ENCODE measurements at regions not wholly inside any gene's neighbourhood (a gene's known extent, or its start where the extent isn't known, plus 50 kb on each side); places are given as distances from the start of the nearest gene placed in this dataset.

DNA sequence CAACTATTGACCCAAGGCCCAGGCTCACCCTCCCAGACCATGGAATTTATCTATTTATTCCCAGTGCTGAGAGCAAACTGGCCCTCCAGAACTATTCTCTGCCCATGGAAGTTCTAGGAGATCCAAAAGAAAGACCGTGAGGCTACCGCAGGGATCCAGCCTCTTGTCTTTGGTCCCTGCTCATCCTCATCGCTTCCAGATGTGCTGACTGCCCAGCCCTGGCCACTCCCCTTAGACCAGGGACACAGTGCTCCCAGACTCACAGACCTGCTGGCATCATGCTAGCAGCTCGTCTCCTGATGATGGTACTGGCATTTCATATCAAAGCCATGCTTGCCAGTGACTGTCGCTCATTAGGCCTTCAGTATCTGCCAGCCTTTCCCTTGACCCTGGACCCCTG lies 405.7 kb upstream of the PPP2R3A start:
- no peaks in the 10 kb centered on the region for H3K36me3 ChIP-seq
- WGBS, 2 donors: 87 to 88% methylated on average over 5 of the region's 5 CpGs
- peaks cover 0 to 2% (median 0%) of the 10 kb centered on the region in 7 donors for H3K27me3 ChIP-seq
- H3K4me3 ChIP-seq: no peak overlapping the region
- H3K9me3 ChIP-seq: no peaks in the 10 kb centered on the region
- DNase-seq (no peak), ATAC-seq (no peak)
- intact Hi-C loops (cut with DNase I): no loop called here
- TF ChIP-seq, protein P1, sequence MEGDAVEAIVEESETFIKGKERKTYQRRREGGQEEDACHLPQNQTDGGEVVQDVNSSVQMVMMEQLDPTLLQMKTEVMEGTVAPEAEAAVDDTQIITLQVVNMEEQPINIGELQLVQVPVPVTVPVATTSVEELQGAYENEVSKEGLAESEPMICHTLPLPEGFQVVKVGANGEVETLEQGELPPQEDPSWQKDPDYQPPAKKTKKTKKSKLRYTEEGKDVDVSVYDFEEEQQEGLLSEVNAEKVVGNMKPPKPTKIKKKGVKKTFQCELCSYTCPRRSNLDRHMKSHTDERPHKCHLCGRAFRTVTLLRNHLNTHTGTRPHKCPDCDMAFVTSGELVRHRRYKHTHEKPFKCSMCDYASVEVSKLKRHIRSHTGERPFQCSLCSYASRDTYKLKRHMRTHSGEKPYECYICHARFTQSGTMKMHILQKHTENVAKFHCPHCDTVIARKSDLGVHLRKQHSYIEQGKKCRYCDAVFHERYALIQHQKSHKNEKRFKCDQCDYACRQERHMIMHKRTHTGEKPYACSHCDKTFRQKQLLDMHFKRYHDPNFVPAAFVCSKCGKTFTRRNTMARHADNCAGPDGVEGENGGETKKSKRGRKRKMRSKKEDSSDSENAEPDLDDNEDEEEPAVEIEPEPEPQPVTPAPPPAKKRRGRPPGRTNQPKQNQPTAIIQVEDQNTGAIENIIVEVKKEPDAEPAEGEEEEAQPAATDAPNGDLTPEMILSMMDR (IDR thresholded peaks at IDR 0.05): no peak
- no peak overlapping the region for H3K27ac ChIP-seq
- no peaks in the 10 kb centered on the region for H3K4me1 ChIP-seq

DNA sequence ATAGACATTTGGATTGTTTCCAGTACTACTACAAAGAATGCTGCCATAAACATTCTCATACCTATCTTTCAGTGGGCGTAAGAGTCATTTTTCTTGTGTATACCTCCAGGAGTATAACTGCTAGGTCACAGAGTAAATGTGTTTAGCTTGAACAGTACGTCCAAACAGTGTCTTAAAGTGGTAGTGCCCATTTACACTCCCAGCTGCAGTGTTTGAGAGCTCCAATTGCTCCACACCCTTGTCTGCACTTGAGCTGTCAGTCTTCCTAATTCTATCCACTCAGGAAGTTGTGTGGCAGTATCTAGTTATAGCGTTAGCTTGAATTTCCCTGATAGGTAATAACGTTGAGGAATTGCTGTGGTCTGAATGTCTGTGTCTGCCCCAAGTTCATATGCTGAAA lies 404.7 kb upstream of the PPP2R3A start:
- DNase-seq (no peak), ATAC-seq (no peak)
- Histone ChIP-seq H3K4me3 (no peak overlapping the region), H3K27ac (no peak overlapping the region), H3K36me3 (no peaks in the 10 kb centered on the region), H3K4me1 (no peaks in the 10 kb centered on the region), H3K9me3 (no peaks in the 10 kb centered on the region), H3K27me3 (peaks cover 0 to 7% (median 0%) of the 10 kb centered on the region in 7 donors)
- 50 to 51% methylated on average over 4 of the region's 4 CpGs for WGBS, 2 donors
- intact Hi-C loops (cut with DNase I): no loop called here
- TF ChIP-seq, protein P1 (IDR thresholded peaks at IDR 0.05): no peak

DNA sequence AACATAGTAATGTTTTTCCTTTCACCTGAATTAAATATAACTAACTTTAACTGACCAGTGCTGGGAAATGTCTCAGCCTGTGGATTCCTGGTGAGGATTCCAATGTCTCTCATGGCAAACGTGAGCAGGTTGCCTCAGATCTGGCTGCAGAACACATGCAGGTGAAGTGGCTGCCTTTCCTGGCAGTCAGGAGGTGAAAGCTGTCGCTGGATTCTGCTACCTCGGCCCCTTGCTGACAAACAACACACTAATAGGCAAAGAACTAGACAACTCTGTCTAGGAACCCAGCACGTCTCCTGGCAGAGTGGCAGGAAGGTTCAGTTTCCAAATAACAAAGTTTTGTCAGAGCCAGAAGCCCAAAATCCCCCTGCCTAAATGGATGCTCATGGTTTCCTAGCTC lies 400.8 kb upstream of the PPP2R3A start:
- no peaks in the 10 kb centered on the region for H3K36me3 ChIP-seq
- DNase-seq: no peak
- ATAC-seq: no peak
- 55 to 72% methylated on average over 4 of the region's 4 CpGs for WGBS, 2 donors
- H3K9me3 ChIP-seq: no peaks in the 10 kb centered on the region
- H3K27ac ChIP-seq: no peak overlapping the region
- H3K4me1 ChIP-seq: no peaks in the 10 kb centered on the region
- intact Hi-C loops (cut with DNase I): no loop called here
- TF ChIP-seq, protein P1 (IDR thresholded peaks at IDR 0.05): no peak
- peaks cover 0 to 7% (median 0%) of the 10 kb centered on the region in 7 donors for H3K27me3 ChIP-seq
- H3K4me3 ChIP-seq: no peak overlapping the region

DNA sequence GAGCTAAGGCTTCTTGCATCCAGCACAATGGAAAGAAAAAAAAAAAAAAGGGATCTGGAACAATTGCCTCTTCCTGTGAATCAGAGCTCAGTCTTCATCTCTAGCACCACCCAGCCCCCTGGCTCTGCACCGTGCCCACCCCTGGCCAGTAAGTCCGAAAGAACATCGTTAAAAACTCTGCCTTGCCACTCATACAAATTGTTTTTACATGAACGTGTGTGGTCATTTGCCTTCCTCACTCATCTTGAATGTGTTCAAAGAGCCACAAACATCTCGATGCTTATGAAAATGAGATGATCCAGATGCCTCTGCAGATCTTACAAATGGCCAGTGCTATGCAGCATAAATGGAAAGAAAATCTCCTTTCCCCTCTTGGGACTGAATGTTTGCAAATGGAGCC lies 400.0 kb upstream of the PPP2R3A start:
- no peaks in the 10 kb centered on the region for H3K36me3 ChIP-seq
- peak in 1 of 8 donors; percentile 42 for ATAC-seq
- H3K9me3 ChIP-seq: no peaks in the 10 kb centered on the region
- H3K27me3 ChIP-seq: peaks cover 0 to 12% (median 4%) of the 10 kb centered on the region in 7 donors
- no peaks in the 10 kb centered on the region for H3K4me1 ChIP-seq
- no peak for DNase-seq
- no peak overlapping the region for H3K4me3 ChIP-seq
- WGBS, 2 donors: 54 to 58% methylated on average over 5 of the region's 5 CpGs
- TF ChIP-seq, protein P1 (IDR thresholded peaks at IDR 0.05): no peak
- intact Hi-C loops (cut with DNase I): no loop called here
- no peak overlapping the region for H3K27ac ChIP-seq
